Stimulated activated CD4-positive, alpha-beta T cell treated with anti-CD3 and anti-CD28 coated beads, Interleukin-2, amount 100 ng/mL, for 24 hours (primary cell): ENCODE measurements at regions not wholly inside any gene's neighbourhood (a gene's known extent, or its start where the extent isn't known, plus 50 kb on each side); places are given as distances from the start of the nearest gene placed in this dataset.
"Not testable (repeated sequence)": the region's sequence is repeated elsewhere in the genome, so short reads cannot be mapped to it uniquely, and the experiment has no call there.

Experiments used
- DNase-seq, 2 donors: peaks; one replicate each; pipeline ENCODE4 v3.0.0-alpha.2; 2020

DNA sequence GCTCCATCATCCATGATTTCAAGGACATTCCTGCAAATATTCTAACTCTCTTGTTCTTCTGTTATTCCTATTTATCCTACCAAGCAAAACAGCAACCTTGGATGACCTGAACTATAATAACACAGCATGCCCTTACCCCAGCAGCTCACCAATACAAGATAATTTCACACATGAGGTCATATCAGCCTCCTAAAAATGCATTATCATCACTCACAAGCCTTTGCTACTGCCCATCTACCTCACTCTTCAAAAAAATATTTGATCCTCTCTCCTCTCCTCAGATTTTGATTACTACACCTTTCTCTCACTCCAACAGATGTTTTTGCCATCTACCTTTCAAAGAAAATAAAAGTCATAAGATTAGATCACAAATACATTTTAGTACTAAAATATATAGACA lies 777.6 kb upstream of the NCAM2 start:
- DNase-seq = no peak

DNA sequence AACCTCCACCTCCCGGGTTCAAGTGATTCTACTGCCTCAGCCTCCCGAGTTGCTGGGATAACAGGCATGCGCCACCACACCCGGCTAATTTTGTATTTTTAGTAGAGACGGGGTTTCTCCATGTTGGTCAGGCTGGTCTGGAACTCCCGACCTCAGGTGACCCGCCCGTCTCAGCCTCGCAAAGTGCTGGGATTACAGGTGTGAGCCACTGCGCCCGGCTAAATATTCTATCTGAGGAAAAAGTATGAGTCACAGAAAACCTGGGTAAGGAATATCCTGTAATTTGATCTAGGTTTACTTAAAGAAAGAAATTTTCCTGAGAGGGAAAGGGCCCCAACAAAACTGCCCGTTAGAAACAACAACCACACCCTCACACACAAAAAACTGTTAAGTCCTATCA lies 776.2 kb upstream of the NCAM2 start:
- not testable (repeated sequence) for DNase-seq

DNA sequence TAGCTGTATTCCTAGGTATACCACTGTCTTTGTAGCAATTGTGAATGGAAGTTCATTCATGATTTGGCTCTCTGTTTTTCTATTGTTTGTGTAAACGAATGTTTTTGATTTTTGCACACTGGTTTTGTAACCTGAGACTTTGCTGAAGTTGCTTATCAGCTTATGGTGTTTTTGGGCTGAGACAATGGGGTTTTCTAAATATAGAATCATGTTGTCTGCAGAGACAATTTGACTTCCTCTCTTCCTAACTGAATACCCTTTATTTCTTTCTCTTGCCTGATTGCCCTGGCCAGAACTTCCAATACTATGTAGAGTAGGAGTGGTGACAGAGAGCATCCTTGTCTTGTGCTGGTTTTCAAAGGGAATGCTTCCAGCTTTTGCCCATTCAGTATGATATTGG lies 761.6 kb upstream of the NCAM2 start:
- DNase-seq = not testable (repeated sequence)

DNA sequence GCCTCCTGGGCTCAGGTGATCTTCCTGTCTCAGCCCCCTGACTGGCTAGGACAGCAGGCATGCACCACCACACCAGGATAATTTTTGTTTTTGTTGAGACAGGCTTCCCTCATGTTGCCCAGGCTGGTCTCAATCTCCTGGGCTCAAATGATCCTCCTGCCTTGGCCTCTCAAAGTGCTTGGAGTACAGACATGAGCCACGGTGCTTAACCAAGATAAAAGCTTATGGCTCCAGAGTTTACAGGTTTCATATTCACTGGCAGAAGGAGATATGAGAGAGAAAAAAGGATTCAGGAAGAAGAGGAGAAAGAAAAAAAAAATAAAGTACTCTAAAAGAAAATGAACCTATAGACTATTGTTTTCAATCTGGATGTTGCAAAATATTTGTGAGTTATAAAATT lies 748.8 kb upstream of the NCAM2 start:
- DNase-seq = no peak

DNA sequence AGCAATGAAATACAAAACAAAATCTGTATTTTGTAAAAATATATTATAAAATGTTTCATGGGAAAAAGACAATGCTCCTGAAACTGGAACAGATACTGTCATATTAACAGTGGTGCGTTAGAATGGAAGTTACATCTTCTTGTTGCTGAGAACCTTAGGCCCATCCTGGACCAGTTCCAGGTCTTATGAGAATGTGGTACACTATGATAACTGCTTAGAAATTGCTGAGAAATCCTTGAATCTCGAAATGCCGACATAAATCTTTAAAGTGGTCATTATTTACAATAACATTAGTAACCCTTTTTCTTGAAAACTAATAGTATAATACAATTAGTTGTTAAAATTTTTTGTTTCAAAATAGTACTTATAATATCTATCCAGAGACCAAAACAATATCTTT lies 747.9 kb upstream of the NCAM2 start:
- no peak for DNase-seq

DNA sequence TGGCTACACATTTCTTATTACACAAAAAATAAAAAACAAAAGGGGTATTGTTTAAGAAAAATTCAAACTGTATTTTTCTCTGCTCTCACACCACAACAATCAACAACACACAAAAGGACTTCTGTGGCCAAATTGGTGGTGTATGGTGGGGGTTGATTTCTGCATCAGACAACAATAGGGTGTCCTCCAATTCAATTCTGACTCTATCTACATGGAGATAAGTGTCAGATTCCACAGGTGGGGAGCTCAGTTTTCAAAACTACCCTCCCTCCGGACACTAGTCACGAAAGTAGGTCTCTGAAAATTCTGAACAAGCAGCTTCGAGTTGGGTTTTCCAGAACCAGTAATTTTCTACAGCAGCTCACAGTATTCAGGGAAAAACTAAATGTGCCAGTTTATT lies 744.9 kb upstream of the NCAM2 start:
- DNase-seq = no peak

DNA sequence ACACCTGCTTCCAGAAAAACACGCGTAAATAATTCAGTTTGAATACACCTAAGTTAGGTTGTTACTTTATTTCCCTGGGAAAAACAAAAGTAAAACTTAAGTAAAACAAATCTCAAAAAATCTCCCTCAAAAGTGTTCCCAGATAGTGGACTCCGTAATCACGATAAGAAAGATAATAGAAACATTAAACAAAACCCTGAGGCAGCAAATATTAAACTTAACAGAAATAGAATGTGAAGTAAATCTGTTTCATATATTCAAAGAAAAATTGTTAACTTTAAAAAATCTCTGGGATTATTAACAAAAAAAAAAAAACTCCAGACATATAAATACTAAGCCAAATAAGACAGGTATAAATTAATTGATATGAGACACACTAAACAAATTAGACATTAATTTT lies 743.2 kb upstream of the NCAM2 start:
- DNase-seq = no peak

DNA sequence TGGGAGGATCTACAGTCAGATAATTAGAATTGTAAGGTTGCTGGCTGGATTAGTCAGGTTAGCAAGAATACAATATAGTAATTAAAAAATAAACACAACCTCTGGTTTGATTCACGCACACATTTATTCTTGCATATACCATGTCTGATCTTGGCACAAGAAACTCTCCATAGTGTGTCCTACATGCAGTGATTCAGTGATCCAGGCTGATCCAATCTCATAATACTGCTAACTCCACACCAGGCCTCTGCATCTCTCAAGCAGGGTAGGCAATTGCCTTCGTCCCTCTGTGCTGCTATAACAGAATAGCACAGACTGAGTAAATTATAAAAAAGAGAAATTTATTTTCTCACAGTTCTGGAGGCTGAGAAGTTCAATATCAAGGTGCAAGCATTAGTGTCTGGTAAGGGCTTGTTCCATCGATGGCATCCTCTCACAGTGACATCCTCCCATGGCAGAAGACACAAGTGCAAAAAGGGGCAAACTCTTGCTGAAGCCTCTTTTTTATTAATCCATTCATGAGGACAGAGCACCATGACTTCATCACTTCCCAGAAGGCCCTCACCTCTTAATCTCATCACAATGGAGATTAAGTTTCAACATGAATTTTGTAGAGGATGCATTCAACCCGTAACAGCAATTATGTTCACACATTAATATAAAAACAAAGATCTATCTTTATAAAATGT lies 741.0 kb upstream of the NCAM2 start:
- DNase-seq = no peak

DNA sequence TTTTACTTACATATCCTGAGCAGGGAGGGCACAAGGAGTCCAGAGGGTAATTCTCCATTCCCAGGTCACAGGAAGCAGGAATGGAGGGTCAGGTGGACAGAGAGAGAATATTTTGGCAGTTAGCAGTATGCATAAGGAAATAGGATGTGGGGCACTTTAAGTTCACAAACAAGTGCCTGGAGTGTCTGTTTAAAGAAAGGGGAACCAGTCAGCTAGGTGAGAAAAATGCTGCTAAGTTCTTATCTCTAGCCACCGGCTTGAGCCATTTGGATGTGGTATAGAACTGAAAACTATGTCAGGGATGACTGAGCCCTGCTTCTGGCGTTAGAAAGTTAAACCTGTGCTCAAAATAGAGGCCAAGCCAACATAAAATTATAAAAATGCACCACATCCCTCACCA lies 739.7 kb upstream of the NCAM2 start:
- DNase-seq = no peak

DNA sequence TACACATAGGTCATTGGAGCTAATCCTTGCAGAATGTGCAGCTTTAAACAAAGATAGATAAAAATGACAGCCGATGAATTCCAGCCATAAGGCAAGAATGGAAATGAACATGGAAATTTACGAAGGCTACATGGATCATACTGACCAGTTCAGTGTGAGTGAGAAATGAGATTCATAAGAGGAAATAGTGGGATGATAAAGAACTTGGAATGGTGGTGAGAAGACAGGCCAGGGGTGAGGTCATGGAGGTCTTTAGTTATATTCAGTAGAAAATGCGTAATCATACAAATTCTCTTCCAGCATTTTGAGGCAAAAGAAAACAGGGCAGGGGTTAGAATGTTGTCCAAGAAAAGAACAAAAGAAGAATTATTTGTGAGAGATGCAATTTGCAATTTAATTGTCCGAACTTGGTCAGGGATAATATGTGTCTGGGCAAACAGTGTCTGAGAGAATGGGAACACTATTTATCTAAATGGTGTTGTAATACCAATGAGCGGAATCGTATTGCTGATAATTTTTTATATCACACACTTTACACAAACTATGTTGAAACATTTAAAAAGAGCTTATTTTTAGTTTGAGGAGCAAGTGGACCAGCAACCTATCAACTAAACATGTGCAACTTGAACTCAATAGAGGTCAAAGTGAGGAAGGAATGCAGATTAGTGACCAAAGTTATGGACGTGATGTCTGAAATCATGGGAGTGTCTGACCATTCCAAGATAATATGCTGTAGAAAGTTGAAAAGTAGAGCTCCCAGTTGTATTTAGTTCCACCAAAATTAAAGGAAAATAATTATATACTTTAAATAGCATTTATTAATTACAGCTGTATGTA lies 739.0 kb upstream of the NCAM2 start:
- no peak for DNase-seq

DNA sequence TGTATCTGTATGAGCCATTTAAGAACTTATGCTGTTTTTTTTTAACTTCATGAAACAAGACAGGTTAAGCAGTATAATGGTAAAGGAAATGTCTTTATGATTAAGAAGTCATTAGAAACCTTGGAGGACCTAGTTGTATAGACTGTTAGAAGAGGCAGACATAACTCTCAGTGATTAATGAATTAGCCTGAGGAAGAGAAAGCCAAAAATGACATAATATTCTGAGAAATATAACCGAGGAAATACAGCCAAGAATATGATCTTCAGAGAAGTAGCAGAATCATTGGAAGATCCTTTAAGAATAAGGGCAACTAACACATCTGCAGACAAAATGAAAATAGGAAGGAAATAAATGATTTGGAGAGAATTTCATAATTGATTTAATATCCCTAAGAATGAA lies 738.1 kb upstream of the NCAM2 start:
- no peak for DNase-seq

DNA sequence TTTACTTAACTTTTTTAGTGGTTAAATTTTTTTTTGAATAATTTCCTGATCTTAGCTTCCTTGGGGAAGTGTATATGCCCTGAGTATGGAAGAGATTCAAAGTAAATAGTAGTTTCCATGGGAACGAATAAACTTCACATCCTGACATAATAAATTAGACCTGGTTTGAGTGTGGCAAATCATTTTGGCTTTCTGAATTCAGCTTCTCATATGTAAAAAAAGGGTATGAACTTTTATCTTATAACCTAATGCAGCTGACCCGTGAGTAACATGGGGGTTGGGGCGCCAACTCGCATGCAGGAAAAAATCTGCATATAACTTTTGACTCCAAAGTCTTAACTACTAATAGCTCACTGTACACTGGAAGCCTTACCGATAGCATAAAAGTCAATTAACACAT lies 736.8 kb upstream of the NCAM2 start:
- DNase-seq = no peak

DNA sequence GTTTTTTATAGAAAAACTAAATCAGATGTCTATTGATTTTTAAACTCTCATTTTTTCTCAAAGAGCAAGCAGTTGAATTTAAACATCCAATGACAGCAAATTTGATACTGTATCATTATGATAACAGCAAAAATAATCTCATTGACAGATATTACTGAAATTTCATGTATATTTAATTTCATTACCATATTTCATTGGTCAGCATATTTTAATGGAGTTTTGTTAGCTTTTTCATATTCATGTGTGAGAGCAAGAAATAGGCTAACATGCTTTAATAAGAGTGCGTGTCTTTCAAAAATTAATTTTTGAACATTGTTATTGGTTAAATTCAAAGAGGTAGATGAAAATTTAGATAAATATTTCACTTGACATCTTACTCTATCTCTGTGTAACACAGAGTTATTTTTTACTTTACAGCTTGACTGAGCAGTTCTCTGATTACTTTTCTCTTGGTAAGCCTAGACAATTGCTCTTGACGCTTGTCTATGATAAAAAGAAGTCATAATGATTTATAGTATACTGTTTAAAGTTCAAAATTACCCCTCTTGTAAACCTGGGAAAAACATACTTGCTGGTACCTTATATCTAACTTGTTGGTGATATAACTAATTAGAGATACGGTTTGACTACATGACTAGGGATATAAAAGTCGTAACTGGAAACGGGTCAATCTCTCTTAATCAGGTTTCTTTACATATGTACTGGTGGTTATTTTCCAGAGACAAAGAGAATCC lies 732.3 kb upstream of the NCAM2 start:
- DNase-seq = no peak

DNA sequence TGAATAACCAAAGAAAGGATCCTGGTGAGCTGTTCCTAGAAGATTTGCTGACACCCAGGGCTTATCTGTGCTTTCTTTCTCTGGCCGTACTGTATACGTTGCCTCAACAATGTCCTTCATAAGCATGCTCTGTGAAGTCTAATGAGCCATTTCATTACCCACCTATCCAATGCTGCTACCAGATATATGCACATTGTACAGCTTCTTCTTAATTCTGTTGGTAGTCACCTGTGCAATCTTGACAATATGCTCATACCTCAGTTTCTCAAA lies 731.8 kb upstream of the NCAM2 start:
- no peak for DNase-seq

DNA sequence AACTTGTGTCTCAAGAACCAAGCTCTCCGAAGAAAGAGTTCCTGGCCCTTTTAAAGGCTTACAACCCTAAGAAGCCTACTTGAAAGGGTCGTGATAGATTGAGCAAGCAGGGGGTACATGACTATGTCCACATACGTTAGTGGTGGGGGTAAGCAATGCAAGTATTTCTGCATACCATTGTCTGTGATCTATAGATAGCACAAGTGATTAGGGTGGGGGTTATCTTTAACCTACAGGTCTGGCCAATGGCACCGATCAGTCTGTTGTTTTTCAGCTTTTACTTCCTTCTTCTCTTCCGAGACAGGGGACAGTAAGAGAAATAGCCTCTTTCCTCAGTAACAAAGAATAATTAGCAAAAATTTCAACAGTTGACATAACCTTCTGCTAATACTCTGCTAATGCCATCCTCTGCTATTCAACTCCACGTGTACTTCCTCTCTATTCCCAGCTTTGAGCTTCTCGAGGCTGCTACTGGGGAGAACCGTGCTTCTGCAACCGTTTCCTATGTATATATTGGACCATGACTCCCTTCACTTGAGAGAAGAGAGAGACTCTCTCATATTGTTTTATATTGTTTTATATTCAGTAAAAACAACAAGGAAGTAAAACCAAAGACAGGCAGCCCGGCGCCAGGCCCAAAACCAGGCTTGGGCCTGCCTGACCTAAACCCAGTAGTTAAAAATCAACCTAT lies 727.7 kb upstream of the NCAM2 start:
- no peak for DNase-seq

DNA sequence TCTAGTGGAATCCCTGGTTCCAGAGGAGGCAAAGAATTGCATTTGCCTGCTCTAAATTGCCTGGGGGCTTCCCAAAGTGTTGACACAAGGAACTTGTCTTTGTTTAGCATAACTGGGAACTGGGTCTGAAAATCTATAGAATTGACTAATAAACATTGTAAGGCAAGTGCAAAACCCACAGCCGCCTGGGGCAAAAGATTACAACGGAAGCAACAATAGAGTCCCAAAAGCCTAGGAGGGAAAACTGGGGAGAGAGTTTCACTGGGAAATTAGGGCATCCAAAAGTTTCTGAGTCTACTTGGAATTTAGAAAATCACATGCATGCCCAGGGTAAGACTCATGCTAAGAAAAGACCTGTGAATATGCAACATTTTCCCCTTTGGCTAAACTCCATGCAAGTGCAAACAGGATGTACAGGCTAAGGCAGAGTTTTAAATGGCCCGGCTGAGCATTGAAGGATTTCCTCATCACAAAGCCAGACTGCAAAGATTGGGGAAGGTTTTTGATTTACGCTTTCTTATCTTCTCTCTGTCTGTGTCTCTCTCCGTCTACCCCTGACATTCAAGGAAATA lies 725.3 kb upstream of the NCAM2 start:
- no peak for DNase-seq

DNA sequence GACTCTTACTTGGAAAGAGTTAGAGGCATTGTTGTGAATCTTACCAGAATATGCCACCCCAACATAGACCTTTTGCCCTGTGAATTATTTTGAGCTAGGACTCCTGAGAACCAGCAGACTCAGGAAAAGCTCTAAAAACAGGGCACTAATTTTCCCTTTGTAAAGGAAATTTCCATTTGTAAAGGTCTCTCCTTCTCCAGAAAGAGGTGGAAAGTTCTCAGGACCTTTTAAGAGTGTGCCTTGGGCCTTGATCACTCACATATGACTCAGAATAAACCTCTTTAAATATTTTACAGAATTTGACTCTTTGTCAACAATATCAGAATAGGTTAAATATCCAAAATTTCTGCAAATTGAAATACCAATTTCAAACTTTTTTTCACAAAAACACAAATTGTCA lies 721.8 kb upstream of the NCAM2 start:
- no peak for DNase-seq

DNA sequence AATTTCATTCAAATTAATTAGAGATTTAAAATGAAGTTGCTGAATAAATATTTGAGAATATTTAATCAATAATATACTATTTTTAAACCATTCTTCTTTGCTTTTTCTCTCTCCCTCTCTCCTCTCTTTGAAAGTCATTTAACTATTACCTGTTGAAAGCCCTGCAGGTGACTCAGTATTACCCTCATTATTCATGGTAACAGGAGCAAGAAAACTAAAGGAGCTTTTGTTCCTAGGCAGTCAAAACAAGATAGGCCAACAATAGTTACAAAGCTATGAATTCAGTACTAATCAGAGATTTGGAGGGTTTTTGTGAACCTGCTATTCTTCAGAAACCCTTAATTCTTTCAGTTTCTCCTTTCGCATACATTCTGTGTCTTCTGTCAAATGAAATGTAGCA lies 721.3 kb upstream of the NCAM2 start:
- no peak for DNase-seq

DNA sequence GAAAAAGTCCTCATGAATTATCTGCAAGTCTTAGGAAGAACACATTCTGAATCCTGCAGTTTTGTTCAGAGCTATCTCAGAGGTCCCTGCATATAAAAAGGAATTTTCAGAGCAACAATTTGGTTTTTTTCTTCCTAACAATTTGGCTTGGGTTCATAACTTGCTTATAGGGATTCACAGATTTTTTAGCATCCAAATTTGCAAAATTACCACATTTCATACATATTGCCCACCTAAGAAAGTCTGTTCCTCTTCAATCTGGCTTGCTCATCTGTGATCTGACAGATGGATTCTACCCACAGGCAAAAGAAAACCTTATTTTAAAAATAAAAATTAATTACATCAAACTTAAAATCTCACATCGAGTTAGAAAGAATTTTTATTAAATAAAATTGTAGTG lies 714.4 kb upstream of the NCAM2 start:
- DNase-seq = no peak

DNA sequence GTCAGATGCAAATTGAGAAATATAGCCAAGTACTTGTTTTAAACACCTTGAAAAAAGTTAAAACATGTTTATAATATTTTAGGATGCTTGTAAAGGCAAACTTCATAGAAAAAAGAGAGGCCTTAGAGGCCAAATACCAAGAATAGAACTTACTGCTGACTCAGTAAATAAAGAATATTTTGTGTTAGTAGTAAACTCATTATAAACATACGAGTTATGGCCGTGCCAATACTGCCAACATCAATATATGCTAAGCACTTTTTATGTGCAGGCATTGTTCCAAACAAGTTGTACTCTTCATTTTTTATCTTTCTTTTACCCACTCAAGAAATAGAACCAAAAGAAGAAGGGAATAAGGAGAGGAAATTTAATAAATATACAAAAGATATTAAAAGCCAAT lies 705.9 kb upstream of the NCAM2 start:
- DNase-seq = no peak

DNA sequence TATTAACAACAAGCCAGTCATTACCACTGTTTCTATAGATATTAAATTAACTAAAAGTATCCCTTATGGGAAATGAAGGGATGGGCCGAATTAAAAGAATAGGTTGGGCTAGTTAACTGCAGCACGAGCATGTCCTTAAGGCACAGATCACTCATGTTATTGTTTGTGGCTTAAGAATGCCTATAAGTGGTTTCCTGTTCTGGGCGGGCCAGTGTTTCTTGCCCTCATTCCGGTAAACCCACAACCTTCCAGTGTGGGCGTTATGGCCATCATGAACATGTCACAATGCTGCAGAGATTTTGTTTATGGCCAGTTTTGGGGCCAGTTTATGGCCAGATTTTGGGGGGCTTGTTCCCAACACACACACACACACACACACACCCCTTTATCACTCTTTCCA lies 705.4 kb upstream of the NCAM2 start:
- not testable (repeated sequence) for DNase-seq

DNA sequence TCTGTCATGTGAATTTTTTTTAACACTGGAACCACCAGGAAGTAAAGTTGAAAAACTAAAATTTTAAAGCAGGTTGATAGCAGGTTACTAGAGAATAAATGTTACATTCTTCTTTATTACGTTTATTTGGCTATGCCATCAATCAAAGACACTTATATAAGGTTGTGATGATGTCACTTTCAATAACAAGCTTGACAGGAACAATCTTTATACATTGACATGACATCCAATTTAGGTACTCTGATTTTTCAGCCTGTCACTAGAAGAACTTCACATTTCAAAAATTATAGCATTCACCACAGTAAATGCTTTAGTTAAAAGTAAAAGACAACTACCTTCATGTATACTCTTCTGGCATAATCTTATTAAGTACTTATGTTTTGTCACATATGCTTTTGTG lies 696.8 kb upstream of the NCAM2 start:
- no peak for DNase-seq

DNA sequence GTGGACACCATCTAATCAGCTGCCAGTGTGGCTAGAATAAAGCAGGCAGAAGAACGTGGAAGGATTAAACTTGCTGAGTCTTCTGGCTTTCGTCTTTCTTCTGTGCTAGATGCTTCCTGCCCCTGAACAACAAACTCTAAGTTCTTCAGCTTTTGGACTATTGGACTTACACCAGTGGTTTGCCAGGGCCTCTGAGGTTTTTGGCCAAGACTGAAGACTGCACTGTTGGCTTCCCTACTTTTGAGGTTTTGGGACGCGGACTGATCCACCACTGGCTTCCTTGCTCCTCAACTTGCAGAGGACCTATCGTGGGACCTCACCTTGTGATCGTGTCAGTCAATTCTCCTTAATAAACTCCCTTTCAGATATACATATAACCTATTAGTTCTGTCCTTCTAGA lies 696.1 kb upstream of the NCAM2 start:
- DNase-seq = no peak
